ENCODE measurements at regions not wholly inside any gene's neighbourhood (a gene's known extent, or its start where the extent isn't known, plus 50 kb on each side); places are given as distances from the start of the nearest gene placed in this dataset.
"Not testable (repeated sequence)": the region's sequence is repeated elsewhere in the genome, so short reads cannot be mapped to it uniquely, and the experiment has no call there.

DNA sequence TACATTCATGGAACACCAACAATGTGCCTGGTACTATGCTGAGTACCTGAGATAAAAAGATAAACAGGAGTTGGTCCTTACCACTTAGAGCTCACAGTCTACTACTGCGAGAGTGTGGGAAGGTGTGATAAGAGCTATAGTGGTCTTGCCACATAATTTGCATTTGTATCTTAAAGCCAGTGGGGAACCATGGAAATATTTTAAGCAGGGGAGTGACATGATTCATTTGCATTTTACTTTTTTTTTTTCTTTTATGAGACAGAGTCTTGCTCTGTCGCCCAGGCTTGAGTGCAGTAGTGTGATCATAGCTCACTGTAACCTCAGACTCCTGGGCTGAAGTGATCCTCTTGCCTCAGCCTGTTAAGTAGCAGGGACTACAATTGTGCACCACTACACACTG, 53.6 kb downstream of the SRGAP2 start:
- DNase-seq = not testable (repeated sequence)

- DNase-seq = not testable (repeated sequence)
Observed at GRCh38 chr1:206261473-206261872, 58.1 kb downstream of the SRGAP2 start.

- not testable (repeated sequence) for DNase-seq
Observed at GRCh38 chr1:206262424-206262823, 59.1 kb downstream of the SRGAP2 start.

DNA sequence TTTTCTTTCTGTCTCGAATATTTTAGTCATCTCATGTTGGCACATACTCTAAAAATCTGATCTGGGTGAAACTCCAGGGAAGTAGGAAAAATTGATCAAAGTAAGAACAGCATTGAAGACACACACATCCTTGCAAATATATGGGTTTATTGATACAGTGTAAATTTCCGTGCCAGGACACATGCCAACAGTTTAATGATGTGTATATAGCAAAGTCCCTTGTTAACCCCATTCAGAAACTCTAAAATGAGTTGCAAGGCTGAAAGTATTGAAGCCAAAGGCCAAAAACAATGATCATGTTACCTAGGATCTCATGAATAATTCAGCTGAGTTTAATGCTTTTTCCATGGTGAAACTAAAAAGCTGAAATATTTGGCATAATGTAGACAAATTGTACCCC, 61.6 kb downstream of the SRGAP2 start:
- not testable (repeated sequence) for DNase-seq

DNA sequence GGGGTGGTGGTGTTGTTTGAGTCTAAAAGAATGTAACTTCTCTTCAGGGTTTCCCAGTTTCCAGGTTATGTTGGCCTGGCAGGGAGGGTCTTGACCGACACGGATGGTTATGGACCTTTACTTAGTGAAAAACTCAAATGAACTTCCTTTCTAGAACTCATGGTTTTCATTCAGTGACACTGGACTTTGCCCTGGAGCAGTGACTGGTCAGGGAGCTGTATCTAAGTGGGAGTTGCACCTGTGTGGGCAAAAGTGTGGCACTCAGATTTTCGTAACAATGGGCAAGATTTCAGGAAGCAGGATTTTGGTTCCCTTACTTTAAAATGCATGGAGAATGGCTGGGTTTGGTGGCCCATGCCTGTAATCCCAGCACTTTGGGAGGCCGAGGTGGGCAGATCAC, 67.8 kb downstream of the SRGAP2 start:
- DNase-seq = not testable (repeated sequence)

GRCh38 chr1:206273104-206273503, 69.8 kb downstream of the SRGAP2 start:
- DNase-seq = not testable (repeated sequence)

- DNase-seq = not testable (repeated sequence)
Observed at GRCh38 chr1:206276143-206276542, 72.8 kb downstream of the SRGAP2 start.

DNA sequence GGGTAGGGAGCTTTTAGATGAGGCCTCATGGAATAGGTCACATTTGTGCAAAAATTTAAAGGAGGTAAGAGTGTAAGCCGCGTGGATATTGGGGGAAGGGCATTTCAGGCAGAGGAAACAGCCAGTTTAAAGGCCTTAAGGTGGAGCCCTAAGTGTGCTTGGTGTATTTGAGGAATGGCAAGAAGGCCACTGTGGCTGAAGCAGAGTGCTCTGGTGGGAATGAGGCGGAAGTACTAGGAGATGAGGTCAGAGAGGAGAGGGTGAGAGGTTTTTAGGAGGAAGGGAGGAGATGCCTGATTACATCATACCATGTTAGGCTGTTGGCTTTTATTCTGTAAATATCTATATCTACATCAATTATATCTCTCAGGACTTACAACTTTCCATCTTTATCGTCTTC, 75.3 kb downstream of the SRGAP2 start:
- DNase-seq = not testable (repeated sequence)

- DNase-seq = not testable (repeated sequence)
Observed at GRCh38 chr1:206280683-206281082, 77.3 kb downstream of the SRGAP2 start.

GRCh38 chr1:206281912-206282654, 78.7 kb downstream of the SRGAP2 start:
- not testable (repeated sequence) for DNase-seq

- DNase-seq = not testable (repeated sequence)
Observed at GRCh38 chr1:206285024-206285960, 82.0 kb downstream of the SRGAP2 start.

- DNase-seq = not testable (repeated sequence)
Observed at GRCh38 chr1:206287759-206288158, 84.4 kb downstream of the SRGAP2 start.

GRCh38 chr1:206288453-206288852, 85.1 kb downstream of the SRGAP2 start:
- DNase-seq = not testable (repeated sequence)

DNA sequence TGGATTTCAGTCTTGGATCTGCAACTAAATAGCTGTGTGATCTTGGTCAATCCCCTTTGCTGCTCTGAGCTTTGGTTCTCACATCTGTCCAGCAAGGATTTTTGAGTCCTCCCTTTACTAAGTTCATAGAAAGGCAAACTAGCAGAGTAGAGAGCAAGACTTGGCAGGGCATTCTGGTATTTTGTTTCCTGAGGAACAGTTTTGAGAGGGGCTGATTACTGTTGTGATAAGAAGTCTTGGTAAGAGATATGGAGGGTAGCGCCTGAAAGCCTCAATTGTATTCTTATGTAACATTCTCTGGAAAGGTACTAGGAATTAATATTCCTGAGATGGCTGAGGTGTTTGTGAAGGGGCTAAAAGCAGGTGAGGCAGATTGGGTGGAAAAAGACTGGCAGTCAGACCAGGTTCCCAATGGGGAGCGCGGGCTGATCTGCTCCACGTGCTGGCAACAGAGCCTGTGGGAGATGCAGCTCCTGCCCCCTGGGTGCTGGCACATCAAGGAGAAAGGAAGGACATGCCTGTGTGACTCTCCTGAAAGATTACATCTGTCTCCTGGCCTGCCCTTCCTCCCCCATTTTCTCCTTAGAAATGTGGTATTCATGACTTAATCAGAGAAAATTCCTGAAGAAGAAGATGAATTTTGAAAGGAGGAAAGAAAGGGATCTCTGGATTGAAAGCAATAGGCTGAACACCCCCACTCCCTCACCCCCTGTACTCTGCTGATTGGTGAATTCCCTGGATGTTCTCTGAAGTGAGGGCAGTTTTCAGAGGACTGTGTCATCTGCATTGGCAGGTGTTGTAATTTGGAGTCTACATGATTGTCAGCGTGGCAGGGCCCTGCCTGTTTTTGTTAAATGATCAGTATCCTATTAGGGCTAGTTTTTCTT, 94.0 kb downstream of the SRGAP2 start:
- DNase-seq = not testable (repeated sequence)

DNA sequence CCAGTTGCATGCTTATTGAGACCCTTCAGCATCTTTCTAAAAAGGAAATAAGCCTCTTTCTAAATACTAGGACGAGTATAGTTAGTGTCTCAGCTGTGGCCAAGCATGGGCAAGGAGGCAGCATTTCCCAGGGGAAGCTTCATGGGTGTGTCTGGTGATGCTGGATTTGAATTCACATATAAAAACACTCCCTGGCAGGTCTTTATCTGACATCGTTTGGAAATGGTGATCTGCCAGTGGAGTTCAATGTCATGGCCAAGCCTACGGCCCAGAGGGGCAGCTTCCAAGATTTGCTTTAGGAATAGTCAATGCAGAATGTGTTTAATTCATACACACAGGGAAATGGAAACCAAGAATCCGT, 94.7 kb downstream of the SRGAP2 start:
- DNase-seq = not testable (repeated sequence)

GRCh38 chr1:206299181-206299791, 95.9 kb downstream of the SRGAP2 start:
- DNase-seq = not testable (repeated sequence)

GRCh38 chr1:206299942-206300341, 96.6 kb downstream of the SRGAP2 start:
- not testable (repeated sequence) for DNase-seq

GRCh38 chr1:206302056-206302455, 98.7 kb downstream of the SRGAP2 start:
- DNase-seq = not testable (repeated sequence)

GRCh38 chr1:206307442-206307841, 104.1 kb downstream of the SRGAP2 start:
- DNase-seq = not testable (repeated sequence)

- DNase-seq = not testable (repeated sequence)
Observed at GRCh38 chr1:206310948-206311347, 107.6 kb downstream of the SRGAP2 start.

- DNase-seq = peak; percentile 87
Observed at GRCh38 chr1:206311611-206312273, 108.4 kb downstream of the SRGAP2 start.
